ENCODE measurements at regions not wholly inside any gene's neighbourhood (a gene's known extent, or its start where the extent isn't known, plus 50 kb on each side); places are given as distances from the start of the nearest gene placed in this dataset.

DNA sequence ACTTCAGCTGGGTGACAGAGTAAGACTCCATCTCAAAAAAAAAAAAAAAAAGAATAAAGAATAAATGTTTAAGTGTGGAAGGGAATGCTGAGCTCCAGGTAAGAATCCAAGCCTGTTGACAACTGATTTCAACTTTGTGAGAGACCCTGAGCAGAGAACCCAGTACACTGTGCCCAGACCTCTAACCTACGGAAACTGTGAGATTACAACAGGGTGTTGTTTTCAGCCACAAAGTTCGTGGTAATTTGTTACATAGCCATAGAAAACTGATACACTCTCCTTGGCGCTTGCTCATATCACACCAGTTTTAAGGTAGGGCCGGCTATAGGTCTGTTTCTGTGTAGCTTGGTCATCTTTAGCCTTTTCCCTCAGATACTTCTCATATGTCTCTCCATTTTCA, 98.4 kb upstream of the PAPOLG start:
- H3K27ac ChIP-seq, result no peak overlapping the region
- TF ChIP-seq ZFX (IDR thresholded peaks at IDR 0.05), result no peak
- TF ChIP-seq, protein P1, sequence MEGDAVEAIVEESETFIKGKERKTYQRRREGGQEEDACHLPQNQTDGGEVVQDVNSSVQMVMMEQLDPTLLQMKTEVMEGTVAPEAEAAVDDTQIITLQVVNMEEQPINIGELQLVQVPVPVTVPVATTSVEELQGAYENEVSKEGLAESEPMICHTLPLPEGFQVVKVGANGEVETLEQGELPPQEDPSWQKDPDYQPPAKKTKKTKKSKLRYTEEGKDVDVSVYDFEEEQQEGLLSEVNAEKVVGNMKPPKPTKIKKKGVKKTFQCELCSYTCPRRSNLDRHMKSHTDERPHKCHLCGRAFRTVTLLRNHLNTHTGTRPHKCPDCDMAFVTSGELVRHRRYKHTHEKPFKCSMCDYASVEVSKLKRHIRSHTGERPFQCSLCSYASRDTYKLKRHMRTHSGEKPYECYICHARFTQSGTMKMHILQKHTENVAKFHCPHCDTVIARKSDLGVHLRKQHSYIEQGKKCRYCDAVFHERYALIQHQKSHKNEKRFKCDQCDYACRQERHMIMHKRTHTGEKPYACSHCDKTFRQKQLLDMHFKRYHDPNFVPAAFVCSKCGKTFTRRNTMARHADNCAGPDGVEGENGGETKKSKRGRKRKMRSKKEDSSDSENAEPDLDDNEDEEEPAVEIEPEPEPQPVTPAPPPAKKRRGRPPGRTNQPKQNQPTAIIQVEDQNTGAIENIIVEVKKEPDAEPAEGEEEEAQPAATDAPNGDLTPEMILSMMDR (conservative IDR thresholded peaks at IDR 0.05), result no peak

- no peak for TF ChIP-seq ZFX (IDR thresholded peaks at IDR 0.05)
- TF ChIP-seq, protein P1 (conservative IDR thresholded peaks at IDR 0.05), result peak; percentile 37
- H3K27ac ChIP-seq, result no peak overlapping the region
Observed at GRCh38 chr2:60659026-60659425, 97.0 kb upstream of the PAPOLG start.

- TF ChIP-seq, protein P1 (conservative IDR thresholded peaks at IDR 0.05), result no peak
- TF ChIP-seq ZFX (IDR thresholded peaks at IDR 0.05), result no peak
- no peak overlapping the region for H3K27ac ChIP-seq
Observed at GRCh38 chr2:60661073-60661738, 94.9 kb upstream of the PAPOLG start.

GRCh38 chr2:60662781-60663180, 93.3 kb upstream of the PAPOLG start:
- H3K27ac ChIP-seq, result no peak overlapping the region
- TF ChIP-seq ZFX (IDR thresholded peaks at IDR 0.05), result no peak
- TF ChIP-seq, protein P1 (conservative IDR thresholded peaks at IDR 0.05), result no peak

DNA sequence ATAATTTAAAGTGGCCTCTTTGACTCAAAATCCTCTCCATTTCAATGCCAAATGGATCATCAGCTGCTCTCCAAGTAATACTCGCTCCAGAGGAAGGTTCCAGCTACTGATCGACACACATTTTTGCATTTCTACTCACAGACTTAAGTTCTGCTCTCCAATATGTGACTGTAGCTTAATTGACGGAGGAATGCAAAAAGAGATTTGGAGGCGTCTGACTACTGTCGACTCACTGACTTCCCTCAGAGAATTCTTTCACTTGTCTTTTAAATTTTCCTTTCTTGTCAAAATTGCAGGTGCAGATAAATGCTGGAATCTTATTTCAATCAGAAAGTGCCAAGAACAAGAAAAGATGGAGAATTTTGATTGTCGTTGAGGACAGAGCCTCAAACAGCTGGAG, 84.1 kb upstream of the PAPOLG start:
- no peak for TF ChIP-seq ZFX (IDR thresholded peaks at IDR 0.05)
- TF ChIP-seq, protein P1 (conservative IDR thresholded peaks at IDR 0.05), result no peak
- no peak overlapping the region for H3K27ac ChIP-seq

GRCh38 chr2:60674524-60675165, 81.4 kb upstream of the PAPOLG start:
- no peak overlapping the region for H3K27ac ChIP-seq
- TF ChIP-seq, protein P1 (conservative IDR thresholded peaks at IDR 0.05), result peak; percentile 88
- no peak for TF ChIP-seq ZFX (IDR thresholded peaks at IDR 0.05)

DNA sequence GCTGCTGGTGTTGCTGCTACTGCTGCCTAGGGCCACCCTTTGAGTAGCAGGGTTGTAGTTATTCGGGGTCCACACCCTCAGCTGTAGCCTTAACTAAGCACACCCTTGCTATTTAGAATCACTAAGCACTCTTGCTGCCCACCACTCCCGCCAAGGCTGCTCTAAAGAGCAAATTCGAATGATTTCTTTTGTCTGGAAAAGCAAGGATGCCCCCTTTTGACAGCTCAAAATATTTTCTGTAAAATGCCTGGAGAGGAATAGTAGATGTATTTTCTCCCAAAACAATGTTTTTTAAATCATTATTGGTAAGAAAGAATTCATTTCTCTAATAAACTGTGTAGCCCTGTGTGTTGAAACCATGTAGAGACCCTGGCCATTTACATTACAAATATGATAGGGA, 80.8 kb upstream of the PAPOLG start:
- TF ChIP-seq, protein P1 (conservative IDR thresholded peaks at IDR 0.05), result no peak
- no peak for TF ChIP-seq ZFX (IDR thresholded peaks at IDR 0.05)
- no peak overlapping the region for H3K27ac ChIP-seq
